ENCODE measurements at regions not wholly inside any gene's neighbourhood (a gene's known extent, or its start where the extent isn't known, plus 50 kb on each side); places are given as distances from the start of the nearest gene placed in this dataset.

- no peak for DNase-seq
- H4K20me1 ChIP-seq (ENCODE audit: insufficient read depth), result no peaks in the 10 kb centered on the region
These were observed 219.6 kb upstream of the BTBD3 start for GRCh38 chr20:11698124-11698523.

GRCh38 chr20:11700831-11701230, 216.9 kb upstream of the BTBD3 start:
- no peaks in the 10 kb centered on the region for H3K9me2 ChIP-seq
- H3K36me3 ChIP-seq (replicated peaks in 1 of 2; ENCODE audit: control insufficient read depth in 1 of 2, insufficient read depth in 2 of 2, low read length in 1 of 2), result no peaks in the 10 kb centered on the region
- 44% methylated on average over 5 of the region's 5 CpGs for WGBS (ENCODE audit: low lambda C conversion rate)
- H3K27ac ChIP-seq (ENCODE audit: low read depth in 2 of 2, low read length in 1 of 2), result no peak overlapping the region
- H3K9me3 ChIP-seq, result no peaks in the 10 kb centered on the region
- H4K20me1 ChIP-seq (ENCODE audit: insufficient read depth), result no peaks in the 10 kb centered on the region
- H3K4me3 ChIP-seq (ENCODE audit: low read depth in 2 of 2, low read length in 1 of 2), result no peak overlapping the region
- H3K9ac ChIP-seq, result no peak overlapping the region
- no peaks in the 10 kb centered on the region for H3K27me3 ChIP-seq (ENCODE audit: insufficient read depth)
- H3K79me2 ChIP-seq (ENCODE audit: insufficient read depth), result no peaks in the 10 kb centered on the region
- no peaks in the 10 kb centered on the region for H3F3A ChIP-seq (replicated peaks; ENCODE audit: insufficient read depth)
- no peak overlapping the region for H2AFZ ChIP-seq (ENCODE audit: low read depth)
- DNase-seq, result no peak
- H3K4me2 ChIP-seq, result no peak overlapping the region
- H3K4me1 ChIP-seq (ENCODE audit: control insufficient read depth in 1 of 2, insufficient read depth in 2 of 2, low read depth in 1 of 2, low read length in 1 of 2), result no peaks in the 10 kb centered on the region
- ChIA-PET CTCF (interaction anchor here (1.0 to 1.3 kb wide), 3 partner anchors 10 to 30 kb away, joined by 3 read pairs; no protein-coding TSS in a partner anchor), POLR2A (no interaction called here)
- TF ChIP-seq ELF1 (IDR thresholded peaks at IDR 0.05) (no peak), EZH2phosphoT487 (IDR thresholded peaks at IDR 0.05; ENCODE audit: borderline replicate concordance, low read depth) (no peak), CTCF (IDR thresholded peaks at IDR 0.05) (no peak), USF2 (IDR thresholded peaks at IDR 0.05; ENCODE audit: borderline replicate concordance, low read depth, low read length) (no peak), YY1 (IDR thresholded peaks at IDR 0.05; ENCODE audit: low read depth) (no peak), USF1 (IDR thresholded peaks at IDR 0.05; ENCODE audit: borderline replicate concordance, low read depth) (no peak), MXI1 (IDR thresholded peaks at IDR 0.05; ENCODE audit: low read depth, low read length) (no peak), NRF1 (IDR thresholded peaks at IDR 0.05; ENCODE audit: low read depth, low read length) (no peak)

More at GRCh38 chr20:11698124-11698523, 219.6 kb upstream of the BTBD3 start:
- Histone ChIP-seq H3K36me3 (replicated peaks in 1 of 2; ENCODE audit: control insufficient read depth in 1 of 2, insufficient read depth in 2 of 2, low read length in 1 of 2) (no peaks in the 10 kb centered on the region), H3K4me3 (ENCODE audit: low read depth in 2 of 2, low read length in 1 of 2) (no peak overlapping the region), H3F3A (replicated peaks; ENCODE audit: insufficient read depth) (no peaks in the 10 kb centered on the region), H3K9ac (no peak overlapping the region), H3K4me2 (no peak overlapping the region), H2AFZ (ENCODE audit: low read depth) (no peak overlapping the region), H3K79me2 (ENCODE audit: insufficient read depth) (no peaks in the 10 kb centered on the region), H3K27me3 (ENCODE audit: insufficient read depth) (no peaks in the 10 kb centered on the region), H3K4me1 (ENCODE audit: control insufficient read depth in 1 of 2, insufficient read depth in 2 of 2, low read depth in 1 of 2, low read length in 1 of 2) (no peaks in the 10 kb centered on the region), H3K27ac (ENCODE audit: low read depth in 2 of 2, low read length in 1 of 2) (no peak overlapping the region), H3K9me3 (no peaks in the 10 kb centered on the region), H3K9me2 (no peaks in the 10 kb centered on the region)
- ChIA-PET CTCF (no interaction called here), POLR2A (no interaction called here)
- TF ChIP-seq EZH2phosphoT487 (IDR thresholded peaks at IDR 0.05; ENCODE audit: borderline replicate concordance, low read depth), result no peak
- no peak for TF ChIP-seq JUND (IDR thresholded peaks at IDR 0.05)
- no peak for TF ChIP-seq POLR2AphosphoS5 (IDR thresholded peaks at IDR 0.05; ENCODE audit: low read depth, low read length)
- TF ChIP-seq SMC3 (IDR thresholded peaks at IDR 0.05; ENCODE audit: low read depth, low read length), result no peak
- TF ChIP-seq TAF1 (IDR thresholded peaks at IDR 0.05; ENCODE audit: borderline replicate concordance, low read depth, low read length), result no peak
- TF ChIP-seq FOSL2 (IDR thresholded peaks at IDR 0.05; ENCODE audit: borderline replicate concordance, low read depth), result no peak
- no peak for TF ChIP-seq NFIC (IDR thresholded peaks at IDR 0.05; ENCODE audit: borderline replicate concordance)
- no peak for TF ChIP-seq ELF1 (IDR thresholded peaks at IDR 0.05)
- no peak for TF ChIP-seq RCOR1 (IDR thresholded peaks at IDR 0.05; ENCODE audit: low read length)
- TF ChIP-seq FOXM1 (IDR thresholded peaks at IDR 0.05; ENCODE audit: low read depth), result no peak
- TF ChIP-seq USF1 (IDR thresholded peaks at IDR 0.05; ENCODE audit: borderline replicate concordance, low read depth), result no peak
- no peak for TF ChIP-seq RAD21 (IDR thresholded peaks at IDR 0.05; ENCODE audit: low read length)
- no peak for TF ChIP-seq NRF1 (IDR thresholded peaks at IDR 0.05; ENCODE audit: low read depth, low read length)
- no peak for TF ChIP-seq REST (IDR thresholded peaks at IDR 0.05; ENCODE audit: low read depth, low read length)
